Neural cell (in vitro differentiated cells): ENCODE measurements at regions not wholly inside any gene's neighbourhood (a gene's known extent, or its start where the extent isn't known, plus 50 kb on each side); places are given as distances from the start of the nearest gene placed in this dataset.
"Not testable (repeated sequence)": the region's sequence is repeated elsewhere in the genome, so short reads cannot be mapped to it uniquely, and the experiment has no call there.

Experiments
- H2AFZ ChIP-seq: fragments of 200-600, 300-800 bp; sonication (generic), shearing (Covaris generic); 2 replicates; pipeline ENCODE4 v1.6.0; 2014; ENCODE audit warnings: low read depth, mild to moderate bottlenecking, antibody characterized with exemption, low read length, moderate library complexity
- H3F3A ChIP-seq: fragments of 200-600 bp; shearing (Covaris generic); 2 replicates; pipeline ENCODE4 v1.6.1; 2016; ENCODE audit warnings: mild to moderate bottlenecking, moderate library complexity, mixed read lengths, antibody characterized with exemption, low read length; ENCODE audit not compliant: insufficient read depth, poor library complexity, severe bottlenecking
- H3K27ac ChIP-seq: fragments of 200-600, 300-800 bp; sonication (generic), shearing (Covaris generic); 2 replicates; pipeline ENCODE4 v1.5.1; 2014; ENCODE audit warnings: mild to moderate bottlenecking, low read length, moderate library complexity
- H3K27me3 ChIP-seq: fragments of 300-800, 200-600 bp; sonication (generic), shearing (Covaris generic); 2 replicates; pipeline ENCODE4 v1.6.0; 2014; ENCODE audit warnings: mild to moderate bottlenecking, low read depth, low read length, moderate library complexity; ENCODE audit not compliant: insufficient read depth
- H3K36me3 ChIP-seq: fragments of 300-800, 200-600 bp; sonication (generic), shearing (Covaris generic); 2 replicates; pipeline ENCODE4 v1.5.1; 2014; ENCODE audit warnings: mild to moderate bottlenecking, antibody characterized with exemption, low read length, moderate library complexity; ENCODE audit not compliant: insufficient read depth
- H3K4me2 ChIP-seq: fragments of 300-800, 200-600 bp; sonication (generic), shearing (Covaris generic); 2 replicates; pipeline ENCODE4 v1.6.0; 2014; ENCODE audit warnings: mild to moderate bottlenecking, low read length
- H3K4me3 ChIP-seq: fragments of 300-800, 200-600 bp; sonication (generic), shearing (Covaris generic); 2 replicates; pipeline ENCODE4 v1.5.1; 2014; ENCODE audit warnings: mild to moderate bottlenecking, low read length, moderate library complexity
- H3K79me2 ChIP-seq: fragments of 200-600 bp; shearing (Covaris generic); replicated peaks from 2 replicates; pipeline ENCODE4 v1.6.0; 2014; ENCODE audit warnings: mild to moderate bottlenecking, low read length, moderate library complexity; ENCODE audit not compliant: insufficient read depth
- H3K9ac ChIP-seq: fragments of 300-800, 200-600 bp; sonication (generic), shearing (Covaris generic); 2 replicates; pipeline ENCODE4 v1.6.1; 2016; ENCODE audit warnings: mild to moderate bottlenecking, low read length, mixed read lengths
- H3K9me2 ChIP-seq: fragments of 200-600 bp; shearing (Covaris generic); 2 replicates; pipeline ENCODE4 v1.6.1; 2016; ENCODE audit warnings: mild to moderate bottlenecking, low read length, mixed read lengths; ENCODE audit not compliant: insufficient read depth
- H3K9me3 ChIP-seq: fragments of 200-600, 300-800 bp; sonication (generic), shearing (Covaris generic); 2 replicates; pipeline ENCODE4 v1.6.1; 2016; ENCODE audit warnings: mild to moderate bottlenecking, mixed run types, low read length, moderate library complexity, mixed read lengths
- H4K20me1 ChIP-seq: fragments of 200-600 bp; shearing (Covaris generic); 2 replicates; pipeline ENCODE4 v1.6.1; 2016; ENCODE audit warnings: mild to moderate bottlenecking, mixed run types; ENCODE audit not compliant: insufficient read depth
- EP300 ChIP-seq: fragments of 450-650 bp; conservative IDR thresholded peaks from 2 replicates; pipeline ENCODE4 v1.6.1; 2014; ENCODE audit warnings: antibody characterized with exemption, mild to moderate bottlenecking, moderate library complexity; ENCODE audit not compliant: poor library complexity, severe bottlenecking
- EZH2 ChIP-seq: fragments of 200-600, 300-800 bp; shearing (Covaris generic), sonication (generic); IDR thresholded peaks from 2 replicates; pipeline ENCODE4 v1.6.1; 2014; ENCODE audit warnings: antibody characterized with exemption, low read length, borderline replicate concordance, mild to moderate bottlenecking; ENCODE audit not compliant: insufficient read depth, poor library complexity, severe bottlenecking
- MXI1 ChIP-seq: fragments of 450-650 bp; conservative IDR thresholded peaks from 2 replicates; pipeline ENCODE4 v1.6.1; 2014; ENCODE audit warnings: antibody characterized with exemption, mild to moderate bottlenecking; ENCODE audit not compliant: poor library complexity, severe bottlenecking
- POLR2AphosphoS5 ChIP-seq: IDR thresholded peaks from 2 replicates; pipeline ENCODE4 v1.6.1; 2012
- RAD21 ChIP-seq: fragments of 450-650 bp; conservative IDR thresholded peaks from 2 replicates; pipeline ENCODE4 v1.6.1; 2014; ENCODE audit warnings: antibody characterized with exemption, mild to moderate bottlenecking, moderate library complexity
- SMC3 ChIP-seq: fragments of 450-650 bp; conservative IDR thresholded peaks from 2 replicates; pipeline ENCODE4 v1.6.1; 2014; ENCODE audit warnings: antibody characterized with exemption, mild to moderate bottlenecking, moderate library complexity; ENCODE audit not compliant: poor library complexity
- TAF1 ChIP-seq: IDR thresholded peaks from 2 replicates; pipeline ENCODE4 v1.6.1; 2012; ENCODE audit warnings: low read depth
- TF ChIP-seq, protein P1 (sequence below): IDR thresholded peaks from 2 replicates; pipeline ENCODE4 v1.6.1; 2012; ENCODE audit warnings: borderline replicate concordance
- TF ChIP-seq, protein P2 (sequence below): fragments of 450-650 bp; IDR thresholded peaks from 2 replicates; pipeline ENCODE4 v1.5.1; 2014; ENCODE audit warnings: antibody characterized with exemption, mild to moderate bottlenecking, moderate library complexity; ENCODE audit not compliant: poor library complexity, severe bottlenecking

DNA sequence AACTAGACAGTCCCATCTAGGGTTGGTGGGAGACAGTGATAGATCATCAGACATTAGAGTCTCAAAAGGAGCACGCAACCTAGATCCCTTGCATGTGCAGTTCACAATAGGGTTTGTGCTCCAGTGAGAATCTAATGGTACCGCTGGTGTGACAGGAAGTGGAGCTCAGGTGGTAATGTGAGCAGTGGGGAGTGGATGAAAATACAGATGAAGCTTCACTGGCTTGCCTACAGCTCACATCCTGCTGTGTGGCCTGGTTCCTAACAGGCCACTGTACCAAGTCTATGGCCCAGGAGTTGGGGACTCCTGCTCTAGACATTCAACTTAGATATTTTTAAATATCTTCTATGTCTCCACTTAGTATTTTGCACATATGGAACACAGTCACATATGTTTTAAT is 231.1 kb upstream of the NRIP1 start:
- H2AFZ ChIP-seq: no peak overlapping the region
- H3K27ac ChIP-seq: no peak overlapping the region
- no peaks in the 10 kb centered on the region for H3K36me3 ChIP-seq
- no peaks in the 10 kb centered on the region for H3K79me2 ChIP-seq
- no peak overlapping the region for H3K9ac ChIP-seq
- H3K4me2 ChIP-seq: no peak overlapping the region
- TF ChIP-seq EZH2: no peak
- TF ChIP-seq SMC3: no peak
- TF ChIP-seq POLR2AphosphoS5: no peak
- no peak for TF ChIP-seq MXI1
- TF ChIP-seq, protein P1, sequence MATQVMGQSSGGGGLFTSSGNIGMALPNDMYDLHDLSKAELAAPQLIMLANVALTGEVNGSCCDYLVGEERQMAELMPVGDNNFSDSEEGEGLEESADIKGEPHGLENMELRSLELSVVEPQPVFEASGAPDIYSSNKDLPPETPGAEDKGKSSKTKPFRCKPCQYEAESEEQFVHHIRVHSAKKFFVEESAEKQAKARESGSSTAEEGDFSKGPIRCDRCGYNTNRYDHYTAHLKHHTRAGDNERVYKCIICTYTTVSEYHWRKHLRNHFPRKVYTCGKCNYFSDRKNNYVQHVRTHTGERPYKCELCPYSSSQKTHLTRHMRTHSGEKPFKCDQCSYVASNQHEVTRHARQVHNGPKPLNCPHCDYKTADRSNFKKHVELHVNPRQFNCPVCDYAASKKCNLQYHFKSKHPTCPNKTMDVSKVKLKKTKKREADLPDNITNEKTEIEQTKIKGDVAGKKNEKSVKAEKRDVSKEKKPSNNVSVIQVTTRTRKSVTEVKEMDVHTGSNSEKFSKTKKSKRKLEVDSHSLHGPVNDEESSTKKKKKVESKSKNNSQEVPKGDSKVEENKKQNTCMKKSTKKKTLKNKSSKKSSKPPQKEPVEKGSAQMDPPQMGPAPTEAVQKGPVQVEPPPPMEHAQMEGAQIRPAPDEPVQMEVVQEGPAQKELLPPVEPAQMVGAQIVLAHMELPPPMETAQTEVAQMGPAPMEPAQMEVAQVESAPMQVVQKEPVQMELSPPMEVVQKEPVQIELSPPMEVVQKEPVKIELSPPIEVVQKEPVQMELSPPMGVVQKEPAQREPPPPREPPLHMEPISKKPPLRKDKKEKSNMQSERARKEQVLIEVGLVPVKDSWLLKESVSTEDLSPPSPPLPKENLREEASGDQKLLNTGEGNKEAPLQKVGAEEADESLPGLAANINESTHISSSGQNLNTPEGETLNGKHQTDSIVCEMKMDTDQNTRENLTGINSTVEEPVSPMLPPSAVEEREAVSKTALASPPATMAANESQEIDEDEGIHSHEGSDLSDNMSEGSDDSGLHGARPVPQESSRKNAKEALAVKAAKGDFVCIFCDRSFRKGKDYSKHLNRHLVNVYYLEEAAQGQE: no peak
- TF ChIP-seq TAF1: no peak
- TF ChIP-seq, protein P2, sequence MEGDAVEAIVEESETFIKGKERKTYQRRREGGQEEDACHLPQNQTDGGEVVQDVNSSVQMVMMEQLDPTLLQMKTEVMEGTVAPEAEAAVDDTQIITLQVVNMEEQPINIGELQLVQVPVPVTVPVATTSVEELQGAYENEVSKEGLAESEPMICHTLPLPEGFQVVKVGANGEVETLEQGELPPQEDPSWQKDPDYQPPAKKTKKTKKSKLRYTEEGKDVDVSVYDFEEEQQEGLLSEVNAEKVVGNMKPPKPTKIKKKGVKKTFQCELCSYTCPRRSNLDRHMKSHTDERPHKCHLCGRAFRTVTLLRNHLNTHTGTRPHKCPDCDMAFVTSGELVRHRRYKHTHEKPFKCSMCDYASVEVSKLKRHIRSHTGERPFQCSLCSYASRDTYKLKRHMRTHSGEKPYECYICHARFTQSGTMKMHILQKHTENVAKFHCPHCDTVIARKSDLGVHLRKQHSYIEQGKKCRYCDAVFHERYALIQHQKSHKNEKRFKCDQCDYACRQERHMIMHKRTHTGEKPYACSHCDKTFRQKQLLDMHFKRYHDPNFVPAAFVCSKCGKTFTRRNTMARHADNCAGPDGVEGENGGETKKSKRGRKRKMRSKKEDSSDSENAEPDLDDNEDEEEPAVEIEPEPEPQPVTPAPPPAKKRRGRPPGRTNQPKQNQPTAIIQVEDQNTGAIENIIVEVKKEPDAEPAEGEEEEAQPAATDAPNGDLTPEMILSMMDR: no peak
- TF ChIP-seq EP300: no peak
- TF ChIP-seq RAD21: no peak
- no peaks in the 10 kb centered on the region for H3K9me3 ChIP-seq
- no peaks in the 10 kb centered on the region for H3F3A ChIP-seq
- H3K27me3 ChIP-seq: no peaks in the 10 kb centered on the region
- no peaks in the 10 kb centered on the region for H4K20me1 ChIP-seq
- H3K4me3 ChIP-seq: no peak overlapping the region
- H3K9me2 ChIP-seq: no peaks in the 10 kb centered on the region

DNA sequence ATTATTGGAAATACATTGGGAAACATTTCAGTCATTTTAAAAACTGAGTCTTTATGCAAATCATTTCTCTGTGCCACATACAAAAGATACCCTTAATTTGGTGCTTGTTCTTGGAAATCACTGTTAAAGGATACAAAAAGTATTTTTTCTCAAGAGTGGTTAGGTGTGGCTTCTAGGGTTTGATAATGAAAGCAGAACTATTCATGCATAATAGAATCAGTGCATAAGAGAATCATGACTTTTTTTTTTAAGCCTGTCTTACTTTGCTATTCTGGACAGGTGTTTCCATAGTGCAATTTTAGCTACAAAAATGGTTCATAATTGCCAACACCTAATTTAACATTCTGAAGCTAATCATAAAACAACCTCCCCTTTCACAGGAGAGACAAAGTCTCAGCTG is 233.0 kb upstream of the NRIP1 start:
- Histone ChIP-seq H3K4me2 (no peak overlapping the region), H3K27me3 (no peaks in the 10 kb centered on the region), H2AFZ (no peak overlapping the region), H3K79me2 (no peaks in the 10 kb centered on the region), H3K4me3 (no peak overlapping the region), H3F3A (no peaks in the 10 kb centered on the region), H3K36me3 (no peaks in the 10 kb centered on the region), H4K20me1 (no peaks in the 10 kb centered on the region), H3K9me3 (no peaks in the 10 kb centered on the region), H3K27ac (no peak overlapping the region), H3K9ac (no peak overlapping the region), H3K9me2 (no peaks in the 10 kb centered on the region)
- TF ChIP-seq EP300 (no peak), MXI1 (no peak)

DNA sequence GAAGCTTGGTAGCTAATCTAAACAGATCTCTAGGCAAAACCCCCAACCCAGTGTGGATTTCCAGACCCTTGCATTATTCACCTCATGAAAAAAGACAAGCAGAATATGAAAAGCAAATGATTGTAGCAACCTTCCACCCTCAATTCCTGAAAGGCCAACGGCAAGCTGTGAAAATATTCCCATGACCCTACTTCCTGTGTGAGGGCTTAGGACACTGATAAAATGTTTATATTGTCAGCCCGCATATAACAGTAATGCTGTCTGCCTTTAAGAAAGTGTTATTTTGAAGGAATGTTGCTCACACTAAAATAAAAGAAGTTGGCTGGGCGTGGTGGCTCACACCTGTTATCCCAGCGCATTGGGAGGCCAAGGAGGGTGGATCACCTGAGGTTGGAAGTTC is 233.5 kb upstream of the NRIP1 start:
- H3K9me3 ChIP-seq: no peaks in the 10 kb centered on the region
- H3F3A ChIP-seq: no peaks in the 10 kb centered on the region
- no peak overlapping the region for H3K27ac ChIP-seq
- no peaks in the 10 kb centered on the region for H3K9me2 ChIP-seq
- no peak overlapping the region for H3K4me2 ChIP-seq
- no peak overlapping the region for H3K9ac ChIP-seq
- no peaks in the 10 kb centered on the region for H3K79me2 ChIP-seq
- no peak overlapping the region for H3K4me3 ChIP-seq
- H3K36me3 ChIP-seq: no peaks in the 10 kb centered on the region
- H4K20me1 ChIP-seq: no peaks in the 10 kb centered on the region
- TF ChIP-seq TAF1: no peak
- H2AFZ ChIP-seq: no peak overlapping the region
- no peaks in the 10 kb centered on the region for H3K27me3 ChIP-seq

GRCh38 chr21:15298755-15299154 is 234.0 kb upstream of the NRIP1 start:
- not testable (repeated sequence) for H3F3A ChIP-seq

More at GRCh38 chr21:15298755-15299154, 234.0 kb upstream of the NRIP1 start:
- not testable (repeated sequence) for H4K20me1 ChIP-seq, H3K9ac ChIP-seq, H3K27ac ChIP-seq, H3K36me3 ChIP-seq, H3K9me2 ChIP-seq, H3K9me3 ChIP-seq, H3K27me3 ChIP-seq, H2AFZ ChIP-seq, H3K4me3 ChIP-seq, H3K79me2 ChIP-seq, H3K4me2 ChIP-seq
